ENCODE measurements at regions not wholly inside any gene's neighbourhood (a gene's known extent, or its start where the extent isn't known, plus 50 kb on each side); places are given as distances from the start of the nearest gene placed in this dataset.

DNA sequence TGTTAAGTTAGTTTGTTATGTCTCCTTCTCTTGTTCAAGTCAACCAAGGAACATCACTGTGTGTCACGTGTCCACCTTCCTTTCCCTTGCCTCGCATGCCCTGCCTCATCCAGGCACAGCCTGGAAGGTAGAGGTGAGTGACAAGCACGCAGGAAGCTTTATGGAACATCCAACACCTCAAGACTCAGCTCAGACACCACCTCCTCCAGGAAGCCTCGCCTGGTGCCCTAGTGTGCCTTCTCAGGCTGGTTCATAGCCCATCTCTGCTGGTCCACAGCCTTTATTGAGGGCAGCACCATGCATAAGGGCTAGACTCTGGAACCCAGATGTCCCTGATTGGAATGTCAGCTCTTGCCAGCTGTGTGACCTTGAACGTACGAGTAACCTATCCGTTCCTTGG, 224.3 kb downstream of the ANKRD60 start:
- TF ChIP-seq EZH2 (IDR thresholded peaks at IDR 0.05; ENCODE audit: borderline replicate concordance, low read length) (no peak), CTCF (conservative IDR thresholded peaks at IDR 0.05 in 1 of 2, IDR thresholded peaks at IDR 0.05 in 1 of 2; ENCODE audit: extremely low read depth in 1 of 2, insufficient read depth in 1 of 2, low read depth in 1 of 2, low read length in 2 of 2) (no peak)
